Activated naive CD4-positive, alpha-beta T cell treated with anti-CD3 and anti-CD28 coated beads for 36 hours (primary cell): ENCODE measurements at regions not wholly inside any gene's neighbourhood (a gene's known extent, or its start where the extent isn't known, plus 50 kb on each side); places are given as distances from the start of the nearest gene placed in this dataset.

ENCODE experiments used
- CTCF ChIA-PET: fragments of 350-600 bp; sonication (Branson Sonifier 250); formaldehyde crosslinking; loops from one replicate; lab custom pipeline; 2021; ENCODE audit warnings: antibody characterized with exemption; lab: Charles Lee
- DNase-seq: peaks from one replicate; pipeline ENCODE4 v3.0.0-alpha.2; 2020
- H3K27ac Mint-ChIP-seq: one replicate; pipeline ENCODE4 v1.8.0; 2021; ENCODE audit warnings: mild to moderate bottlenecking, mixed read lengths
- H3K27me3 Mint-ChIP-seq: one replicate; pipeline ENCODE4 v1.8.0; 2021; ENCODE audit warnings: low read depth, mixed read lengths
- H3K36me3 Mint-ChIP-seq: one replicate; pipeline ENCODE4 v1.8.0; 2021; ENCODE audit warnings: low read depth, mixed read lengths
- H3K4me1 Mint-ChIP-seq: one replicate; pipeline ENCODE4 v1.8.0; 2021; ENCODE audit warnings: low read depth, mixed read lengths
- H3K4me3 Mint-ChIP-seq: one replicate; pipeline ENCODE4 v1.8.0; 2021; ENCODE audit warnings: mild to moderate bottlenecking, moderate library complexity, mixed read lengths
- H3K9me3 Mint-ChIP-seq: one replicate; pipeline ENCODE4 v1.8.0; 2021; ENCODE audit warnings: mixed read lengths
- intact Hi-C: fragments of 100-400 bp; cut with micrococcal nuclease; formaldehyde crosslinking; loops from one replicate; pipeline ENCODE4 v1.15.1; 2023

- no peak overlapping the region for H3K27ac Mint-ChIP-seq
- no peaks in the 10 kb centered on the region for H3K4me1 Mint-ChIP-seq
- H3K9me3 Mint-ChIP-seq: no peaks in the 10 kb centered on the region
- no peak for DNase-seq
- intact Hi-C loops: no loop called here
- peaks cover 3% of the 10 kb centered on the region for H3K27me3 Mint-ChIP-seq
- H3K36me3 Mint-ChIP-seq: no peaks in the 10 kb centered on the region
- H3K4me3 Mint-ChIP-seq: no peak overlapping the region
- CTCF ChIA-PET: interaction anchor here (1.2 to 1.4 kb wide), 2 partner anchors 15 to 26 kb away, joined by 3 to 4 read pairs; no protein-coding TSS in a partner anchor
Observed at GRCh38 chr11:11772865-11773515, 68.8 kb upstream of the USP47 start.

GRCh38 chr11:11770921-11771486 is 70.8 kb upstream of the USP47 start:
- Mint-ChIP-seq H3K9me3 (no peaks in the 10 kb centered on the region), H3K27ac (no peak overlapping the region), H3K4me3 (no peak overlapping the region), H3K27me3 (peaks cover 8% of the 10 kb centered on the region), H3K4me1 (no peaks in the 10 kb centered on the region), H3K36me3 (no peaks in the 10 kb centered on the region)
- CTCF ChIA-PET: interaction anchor here (1.3 kb wide), 1 partner anchor 17 kb away, joined by 3 read pairs; no protein-coding TSS in a partner anchor
- no peak for DNase-seq
- intact Hi-C loops: no loop called here

GRCh38 chr11:11770296-11770695 is 71.5 kb upstream of the USP47 start:
- H3K9me3 Mint-ChIP-seq: no peaks in the 10 kb centered on the region
- H3K27me3 Mint-ChIP-seq: peaks cover 8% of the 10 kb centered on the region
- H3K4me1 Mint-ChIP-seq: no peaks in the 10 kb centered on the region
- no peaks in the 10 kb centered on the region for H3K36me3 Mint-ChIP-seq
- DNase-seq: no peak
- intact Hi-C loops: no loop called here
- no peak overlapping the region for H3K4me3 Mint-ChIP-seq
- no peak overlapping the region for H3K27ac Mint-ChIP-seq
- CTCF ChIA-PET: interaction anchor here (1.3 kb wide), 1 partner anchor 18 kb away, joined by 3 read pairs; no protein-coding TSS in a partner anchor

- Mint-ChIP-seq H3K9me3 (no peaks in the 10 kb centered on the region), H3K27ac (no peak overlapping the region), H3K36me3 (no peaks in the 10 kb centered on the region), H3K4me3 (no peak overlapping the region), H3K4me1 (no peaks in the 10 kb centered on the region), H3K27me3 (peaks cover 6% of the 10 kb centered on the region)
- intact Hi-C loops: no loop called here
- CTCF ChIA-PET: interaction anchor here (0.7 kb wide), 1 partner anchor 197 kb away, joined by 3 read pairs; no protein-coding TSS in a partner anchor
- DNase-seq: no peak
Observed at GRCh38 chr11:11769782-11770181, 72.0 kb upstream of the USP47 start.

GRCh38 chr11:11769362-11769761 is 72.4 kb upstream of the USP47 start:
- CTCF ChIA-PET: interaction anchor here (0.7 to 1.0 kb wide), 2 partner anchors 18 to 198 kb away, joined by 3 read pairs; no protein-coding TSS in a partner anchor
- H3K36me3 Mint-ChIP-seq: no peaks in the 10 kb centered on the region
- intact Hi-C loops: no loop called here
- H3K27ac Mint-ChIP-seq: no peak overlapping the region
- H3K4me1 Mint-ChIP-seq: no peaks in the 10 kb centered on the region
- peaks cover 6% of the 10 kb centered on the region for H3K27me3 Mint-ChIP-seq
- DNase-seq: no peak
- H3K4me3 Mint-ChIP-seq: no peak overlapping the region
- no peaks in the 10 kb centered on the region for H3K9me3 Mint-ChIP-seq

- H3K27ac Mint-ChIP-seq: no peak overlapping the region
- H3K4me3 Mint-ChIP-seq: no peak overlapping the region
- no peaks in the 10 kb centered on the region for H3K36me3 Mint-ChIP-seq
- H3K27me3 Mint-ChIP-seq: peaks cover 12% of the 10 kb centered on the region
- no peaks in the 10 kb centered on the region for H3K4me1 Mint-ChIP-seq
- no peaks in the 10 kb centered on the region for H3K9me3 Mint-ChIP-seq
- intact Hi-C loops: no loop called here
- CTCF ChIA-PET: no interaction called here
- no peak for DNase-seq
Observed at GRCh38 chr11:11764423-11764803, 77.4 kb upstream of the USP47 start.

- intact Hi-C loops: no loop called here
- no peaks in the 10 kb centered on the region for H3K9me3 Mint-ChIP-seq
- no peaks in the 10 kb centered on the region for H3K4me1 Mint-ChIP-seq
- no peaks in the 10 kb centered on the region for H3K36me3 Mint-ChIP-seq
- H3K4me3 Mint-ChIP-seq: no peak overlapping the region
- no peak for DNase-seq
- H3K27me3 Mint-ChIP-seq: peaks cover 12% of the 10 kb centered on the region
- CTCF ChIA-PET: interaction anchor here (0.6 kb wide), 1 partner anchor 40 kb away, joined by 3 read pairs; no protein-coding TSS in a partner anchor
- H3K27ac Mint-ChIP-seq: no peak overlapping the region
Observed at GRCh38 chr11:11763796-11764422, 77.9 kb upstream of the USP47 start.

GRCh38 chr11:11760838-11761237 is 80.9 kb upstream of the USP47 start:
- Mint-ChIP-seq H3K4me1 (no peaks in the 10 kb centered on the region), H3K9me3 (no peaks in the 10 kb centered on the region), H3K27me3 (peaks cover 7% of the 10 kb centered on the region), H3K27ac (no peak overlapping the region), H3K36me3 (no peaks in the 10 kb centered on the region), H3K4me3 (no peak overlapping the region)
- intact Hi-C loops: no loop called here
- CTCF ChIA-PET: no interaction called here
- no peak for DNase-seq

GRCh38 chr11:11758603-11759196 is 83.1 kb upstream of the USP47 start:
- peaks cover 3% of the 10 kb centered on the region for H3K27me3 Mint-ChIP-seq
- H3K4me3 Mint-ChIP-seq: no peak overlapping the region
- no peak for DNase-seq
- no peaks in the 10 kb centered on the region for H3K36me3 Mint-ChIP-seq
- no peak overlapping the region for H3K27ac Mint-ChIP-seq
- intact Hi-C loops: no loop called here
- CTCF ChIA-PET: no interaction called here
- H3K9me3 Mint-ChIP-seq: no peaks in the 10 kb centered on the region
- no peaks in the 10 kb centered on the region for H3K4me1 Mint-ChIP-seq

GRCh38 chr11:11757909-11758308 is 83.9 kb upstream of the USP47 start:
- Mint-ChIP-seq H3K27ac (no peak overlapping the region), H3K4me3 (no peak overlapping the region), H3K36me3 (no peaks in the 10 kb centered on the region), H3K9me3 (no peaks in the 10 kb centered on the region), H3K27me3 (peaks cover 5% of the 10 kb centered on the region), H3K4me1 (no peaks in the 10 kb centered on the region)
- CTCF ChIA-PET: no interaction called here
- no peak for DNase-seq
- intact Hi-C loops: no loop called here

- Mint-ChIP-seq H3K9me3 (no peaks in the 10 kb centered on the region), H3K27ac (no peak overlapping the region), H3K36me3 (no peaks in the 10 kb centered on the region), H3K4me3 (no peak overlapping the region), H3K27me3 (peaks cover 7% of the 10 kb centered on the region), H3K4me1 (no peaks in the 10 kb centered on the region)
- intact Hi-C loops: no loop called here
- DNase-seq: no peak
- CTCF ChIA-PET: interaction anchor here (0.7 kb wide), 1 partner anchor 31 kb away, joined by 3 read pairs; no protein-coding TSS in a partner anchor
Observed at GRCh38 chr11:11756718-11757117, 85.1 kb upstream of the USP47 start.

GRCh38 chr11:11755871-11756270 is 85.9 kb upstream of the USP47 start:
- Mint-ChIP-seq H3K36me3 (no peaks in the 10 kb centered on the region), H3K9me3 (no peaks in the 10 kb centered on the region), H3K27me3 (peaks cover 7% of the 10 kb centered on the region), H3K4me3 (no peak overlapping the region), H3K4me1 (no peaks in the 10 kb centered on the region), H3K27ac (no peak overlapping the region)
- CTCF ChIA-PET: no interaction called here
- DNase-seq: no peak
- intact Hi-C loops: no loop called here
